ENCODE measurements at regions not wholly inside any gene's neighbourhood (a gene's known extent, or its start where the extent isn't known, plus 50 kb on each side); places are given as distances from the start of the nearest gene placed in this dataset.

DNA sequence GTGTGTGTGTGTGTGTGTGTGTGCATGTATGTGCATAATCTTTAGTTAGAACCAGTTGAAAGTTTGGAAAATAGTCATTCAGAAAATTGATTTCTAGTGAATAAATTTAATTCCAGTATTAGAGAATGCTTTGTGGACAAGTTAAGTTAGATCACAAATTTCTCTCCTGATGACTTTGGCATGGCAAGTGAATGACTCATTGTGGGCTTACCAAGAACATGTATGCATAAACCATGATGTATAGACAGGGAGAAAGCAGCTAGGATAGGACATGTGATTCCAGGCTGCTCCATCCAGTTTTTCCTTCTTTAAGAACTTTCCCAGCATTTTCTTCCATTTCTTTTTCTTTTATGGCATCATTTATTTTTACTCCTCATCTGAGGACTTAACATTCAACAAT, 85.7 kb upstream of the SGCD start:
- TF ChIP-seq, protein P1, sequence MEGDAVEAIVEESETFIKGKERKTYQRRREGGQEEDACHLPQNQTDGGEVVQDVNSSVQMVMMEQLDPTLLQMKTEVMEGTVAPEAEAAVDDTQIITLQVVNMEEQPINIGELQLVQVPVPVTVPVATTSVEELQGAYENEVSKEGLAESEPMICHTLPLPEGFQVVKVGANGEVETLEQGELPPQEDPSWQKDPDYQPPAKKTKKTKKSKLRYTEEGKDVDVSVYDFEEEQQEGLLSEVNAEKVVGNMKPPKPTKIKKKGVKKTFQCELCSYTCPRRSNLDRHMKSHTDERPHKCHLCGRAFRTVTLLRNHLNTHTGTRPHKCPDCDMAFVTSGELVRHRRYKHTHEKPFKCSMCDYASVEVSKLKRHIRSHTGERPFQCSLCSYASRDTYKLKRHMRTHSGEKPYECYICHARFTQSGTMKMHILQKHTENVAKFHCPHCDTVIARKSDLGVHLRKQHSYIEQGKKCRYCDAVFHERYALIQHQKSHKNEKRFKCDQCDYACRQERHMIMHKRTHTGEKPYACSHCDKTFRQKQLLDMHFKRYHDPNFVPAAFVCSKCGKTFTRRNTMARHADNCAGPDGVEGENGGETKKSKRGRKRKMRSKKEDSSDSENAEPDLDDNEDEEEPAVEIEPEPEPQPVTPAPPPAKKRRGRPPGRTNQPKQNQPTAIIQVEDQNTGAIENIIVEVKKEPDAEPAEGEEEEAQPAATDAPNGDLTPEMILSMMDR (conservative IDR thresholded peaks at IDR 0.05; ENCODE audit: low read depth, low read length) = no peak
- TF ChIP-seq, protein P2, sequence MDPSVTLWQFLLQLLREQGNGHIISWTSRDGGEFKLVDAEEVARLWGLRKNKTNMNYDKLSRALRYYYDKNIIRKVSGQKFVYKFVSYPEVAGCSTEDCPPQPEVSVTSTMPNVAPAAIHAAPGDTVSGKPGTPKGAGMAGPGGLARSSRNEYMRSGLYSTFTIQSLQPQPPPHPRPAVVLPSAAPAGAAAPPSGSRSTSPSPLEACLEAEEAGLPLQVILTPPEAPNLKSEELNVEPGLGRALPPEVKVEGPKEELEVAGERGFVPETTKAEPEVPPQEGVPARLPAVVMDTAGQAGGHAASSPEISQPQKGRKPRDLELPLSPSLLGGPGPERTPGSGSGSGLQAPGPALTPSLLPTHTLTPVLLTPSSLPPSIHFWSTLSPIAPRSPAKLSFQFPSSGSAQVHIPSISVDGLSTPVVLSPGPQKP (IDR thresholded peaks at IDR 0.05; ENCODE audit: borderline replicate concordance, low read depth, low read length) = no peak
- TF ChIP-seq POLR2A (IDR thresholded peaks at IDR 0.05; ENCODE audit: low read depth, low read length) = no peak
- no peak for TF ChIP-seq RAD21 (IDR thresholded peaks at IDR 0.05; ENCODE audit: low read length)
- no peak for TF ChIP-seq CHD1 (IDR thresholded peaks at IDR 0.05; ENCODE audit: low read depth, low read length)
- no peak for TF ChIP-seq SMC3 (IDR thresholded peaks at IDR 0.05; ENCODE audit: low read depth, low read length)
